Erythroblast (primary cell): ENCODE measurements at regions not wholly inside any gene's neighbourhood (a gene's known extent, or its start where the extent isn't known, plus 50 kb on each side); places are given as distances from the start of the nearest gene placed in this dataset.

Experiments
- GATA1 ChIP-seq: IDR thresholded peaks from 2 replicates; pipeline ENCODE4 v1.6.1; 2011; ENCODE audit warnings: low read depth, mild to moderate bottlenecking, control low read depth, low read length, moderate library complexity
- POLR2A ChIP-seq: IDR thresholded peaks from 2 replicates; pipeline ENCODE4 v1.6.1; 2011; ENCODE audit warnings: mild to moderate bottlenecking, low read length

DNA sequence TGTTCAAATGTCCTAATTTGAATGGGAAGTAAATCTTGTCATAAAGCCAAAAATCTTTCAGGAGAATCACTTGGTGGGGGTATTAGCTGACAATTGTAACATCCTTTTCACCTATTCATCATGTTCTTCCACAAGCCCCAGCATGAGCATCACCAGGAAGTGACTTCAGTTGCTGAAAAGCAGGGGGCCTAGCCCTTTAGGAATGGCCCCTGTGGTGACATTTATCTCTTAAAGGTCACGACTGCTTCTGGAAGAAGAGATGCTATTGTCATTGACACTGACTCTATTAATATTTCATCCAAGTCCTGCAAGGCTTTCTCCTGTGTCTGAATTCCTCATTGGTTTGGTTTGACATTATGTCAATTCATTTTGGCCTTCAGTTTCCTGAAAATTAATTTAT, 92.6 kb downstream of the OR5AK2 start:
- TF ChIP-seq POLR2A (no peak), GATA1 (no peak)
